Kidney (tissue), 13 donors: ENCODE measurements at regions not wholly inside any gene's neighbourhood (a gene's known extent, or its start where the extent isn't known, plus 50 kb on each side); places are given as distances from the start of the nearest gene placed in this dataset.

Source experiments
- DNase-seq, 5 donors: peaks; one replicate each; pipeline ENCODE4 v3.0.0-alpha.2; 2013 to 2020
- FAIRE-seq: peaks from 2 replicates; lab custom pipeline; 2012; peaks lifted over from hg19 to GRCh38; lab: Jason Lieb, UNC
- H3K27ac ChIP-seq, 2 donors: one replicate each; pipeline ENCODE4 v1.7.0; 2013; ENCODE audit warnings: low read depth in 2 of 2, low read length in 2 of 2, inconsistent platforms in 1 of 2
- H3K27me3 ChIP-seq: one replicate; pipeline ENCODE4 v1.7.1; 2013; ENCODE audit warnings: low read length, inconsistent platforms; ENCODE audit not compliant: control insufficient read depth, insufficient read depth
- H3K36me3 ChIP-seq, 3 donors: one replicate each; pipeline versions ENCODE4 v1.7.0 to v1.7.1; 2013; ENCODE audit warnings: low read length in 3 of 3, control low read depth in 1 of 3, inconsistent platforms in 1 of 3; ENCODE audit not compliant: insufficient read depth in 3 of 3, control insufficient read depth in 2 of 3
- H3K4me1 ChIP-seq, 3 donors: one replicate each; pipeline versions ENCODE4 v1.7.0 to v1.7.1; 2013; ENCODE audit warnings: low read length in 3 of 3, inconsistent platforms in 1 of 3, low read depth in 1 of 3; ENCODE audit not compliant: control insufficient read depth in 2 of 3, insufficient read depth in 2 of 3
- H3K4me3 ChIP-seq, 3 donors: one replicate each; pipeline versions ENCODE4 v1.7.0 to v1.8.1; 2013; ENCODE audit warnings: low read length in 3 of 3, control low read depth in 1 of 3, inconsistent platforms in 1 of 3
- H3K9ac ChIP-seq, 3 donors: one replicate each; pipeline versions ENCODE4 v1.7.0 to v1.7.1; 2013; ENCODE audit warnings: low read length in 3 of 3, control low read depth in 1 of 3, inconsistent platforms in 1 of 3
- H3K9me3 ChIP-seq, 3 donors: one replicate each; pipeline versions ENCODE4 v1.7.0 to v1.7.1; 2013; ENCODE audit warnings: low read length in 3 of 3, control low read depth in 1 of 3, inconsistent platforms in 1 of 3; ENCODE audit not compliant: control insufficient read depth in 2 of 3, insufficient read depth in 1 of 3
- intact Hi-C: fragments of 100-400 bp; cut with DNase I; formaldehyde crosslinking; loops from one replicate; pipeline ENCODE4 v1.11.1; 2022
- TF ChIP-seq, protein P1 (sequence below): IDR thresholded peaks from 3 replicates; pipeline ENCODE4 v1.5.1; 2012; ENCODE audit warnings: mild to moderate bottlenecking, moderate library complexity, borderline replicate concordance; ENCODE audit not compliant: insufficient read depth; ENCODE audit errors: extremely low read depth
- donor health status: control.
- donor health status: control.
- donor health status: control.
- donor health status: control.
- donor health status: control.
- donor health status: DM: yes; HTN: yes; CAD: no.
- donor health status: Normal renal cell carcinoma (clear cell type).

- DNase-seq (no peak), FAIRE-seq (no peak)
- H3K9ac ChIP-seq: no peak overlapping the region
- H3K27me3 ChIP-seq: no peaks in the 10 kb centered on the region
- H3K36me3 ChIP-seq: no peaks in the 10 kb centered on the region
- no peak overlapping the region for H3K27ac ChIP-seq
- intact Hi-C loops: no loop called here
- no peak overlapping the region for H3K4me3 ChIP-seq
- H3K9me3 ChIP-seq: no peaks in the 10 kb centered on the region
- no peaks in the 10 kb centered on the region for H3K4me1 ChIP-seq
- TF ChIP-seq, protein P1, sequence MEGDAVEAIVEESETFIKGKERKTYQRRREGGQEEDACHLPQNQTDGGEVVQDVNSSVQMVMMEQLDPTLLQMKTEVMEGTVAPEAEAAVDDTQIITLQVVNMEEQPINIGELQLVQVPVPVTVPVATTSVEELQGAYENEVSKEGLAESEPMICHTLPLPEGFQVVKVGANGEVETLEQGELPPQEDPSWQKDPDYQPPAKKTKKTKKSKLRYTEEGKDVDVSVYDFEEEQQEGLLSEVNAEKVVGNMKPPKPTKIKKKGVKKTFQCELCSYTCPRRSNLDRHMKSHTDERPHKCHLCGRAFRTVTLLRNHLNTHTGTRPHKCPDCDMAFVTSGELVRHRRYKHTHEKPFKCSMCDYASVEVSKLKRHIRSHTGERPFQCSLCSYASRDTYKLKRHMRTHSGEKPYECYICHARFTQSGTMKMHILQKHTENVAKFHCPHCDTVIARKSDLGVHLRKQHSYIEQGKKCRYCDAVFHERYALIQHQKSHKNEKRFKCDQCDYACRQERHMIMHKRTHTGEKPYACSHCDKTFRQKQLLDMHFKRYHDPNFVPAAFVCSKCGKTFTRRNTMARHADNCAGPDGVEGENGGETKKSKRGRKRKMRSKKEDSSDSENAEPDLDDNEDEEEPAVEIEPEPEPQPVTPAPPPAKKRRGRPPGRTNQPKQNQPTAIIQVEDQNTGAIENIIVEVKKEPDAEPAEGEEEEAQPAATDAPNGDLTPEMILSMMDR: no peak
Measured at GRCh38 chr13:104567114-104567513, 1500.9 kb upstream of the SLC10A2 start.

DNA sequence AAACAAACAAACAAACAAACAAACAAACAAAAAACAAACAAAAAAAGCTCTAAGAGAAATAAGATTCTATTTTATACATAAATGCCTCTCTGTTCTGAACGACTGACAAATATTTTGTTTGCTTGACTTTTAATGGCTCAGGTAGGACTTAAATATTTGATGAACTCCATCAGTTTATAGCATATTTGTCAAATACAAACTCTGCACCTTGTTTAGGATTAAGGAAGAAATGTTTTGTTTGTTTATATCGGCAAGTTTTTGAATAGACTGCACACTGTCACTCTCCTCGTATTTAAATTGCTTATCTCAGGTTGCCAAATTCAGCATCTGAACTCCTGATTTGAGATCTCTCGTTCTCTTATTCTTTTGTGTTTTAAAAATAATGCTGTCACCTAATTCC, 1499.7 kb upstream of the SLC10A2 start:
- no peak for FAIRE-seq
- TF ChIP-seq, protein P1: no peak
- no peak for DNase-seq
- Histone ChIP-seq H3K9me3 (no peaks in the 10 kb centered on the region), H3K27ac (no peak overlapping the region), H3K27me3 (no peaks in the 10 kb centered on the region), H3K4me3 (no peak overlapping the region), H3K9ac (no peak overlapping the region), H3K36me3 (no peaks in the 10 kb centered on the region), H3K4me1 (no peaks in the 10 kb centered on the region)
- intact Hi-C loops: no loop called here

GRCh38 chr13:104553896-104554295, 1487.7 kb upstream of the SLC10A2 start:
- no peaks in the 10 kb centered on the region for H3K27me3 ChIP-seq
- FAIRE-seq (no peak), DNase-seq (no peak)
- intact Hi-C loops: no loop called here
- H3K9ac ChIP-seq: no peak overlapping the region
- no peaks in the 10 kb centered on the region for H3K4me1 ChIP-seq
- H3K27ac ChIP-seq: no peak overlapping the region
- TF ChIP-seq, protein P1: no peak
- no peaks in the 10 kb centered on the region for H3K9me3 ChIP-seq
- no peaks in the 10 kb centered on the region for H3K36me3 ChIP-seq
- no peak overlapping the region for H3K4me3 ChIP-seq

GRCh38 chr13:104553186-104553585, 1487.0 kb upstream of the SLC10A2 start:
- H3K4me1 ChIP-seq: no peaks in the 10 kb centered on the region
- H3K9ac ChIP-seq: no peak overlapping the region
- TF ChIP-seq, protein P1: no peak
- H3K4me3 ChIP-seq: no peak overlapping the region
- intact Hi-C loops: no loop called here
- H3K27ac ChIP-seq: no peak overlapping the region
- FAIRE-seq: no peak
- no peak for DNase-seq
- H3K9me3 ChIP-seq: no peaks in the 10 kb centered on the region
- no peaks in the 10 kb centered on the region for H3K36me3 ChIP-seq
- H3K27me3 ChIP-seq: no peaks in the 10 kb centered on the region
